Renal pelvis (tissue), 1 donor: ENCODE measurements at regions not wholly inside any gene's neighbourhood (a gene's known extent, or its start where the extent isn't known, plus 50 kb on each side); places are given as distances from the start of the nearest gene placed in this dataset.

Experiments used
- DNase-seq: peaks from one replicate; pipeline ENCODE4 v3.0.0-alpha.2; 2013

GRCh38 chr2:2642906-2643890 lies 312.1 kb upstream of the MYT1L start:
- no peak for DNase-seq

GRCh38 chr2:2641541-2642410 lies 310.7 kb upstream of the MYT1L start:
- no peak for DNase-seq

GRCh38 chr2:2640818-2641217 lies 309.7 kb upstream of the MYT1L start:
- no peak for DNase-seq

GRCh38 chr2:2640371-2640770 lies 309.3 kb upstream of the MYT1L start:
- DNase-seq, result no peak

- DNase-seq, result no peak
These were observed 308.4 kb upstream of the MYT1L start for GRCh38 chr2:2639251-2640139.

GRCh38 chr2:2638547-2639220 lies 307.6 kb upstream of the MYT1L start:
- no peak for DNase-seq

GRCh38 chr2:2636813-2637212 lies 305.7 kb upstream of the MYT1L start:
- no peak for DNase-seq

- no peak for DNase-seq
These were observed 304.0 kb upstream of the MYT1L start for GRCh38 chr2:2635025-2635528.

- DNase-seq, result no peak
These were observed 301.9 kb upstream of the MYT1L start for GRCh38 chr2:2633017-2633416.

GRCh38 chr2:2623939-2624338 lies 292.9 kb upstream of the MYT1L start:
- DNase-seq, result no peak

GRCh38 chr2:2621855-2622254 lies 290.8 kb upstream of the MYT1L start:
- no peak for DNase-seq

- no peak for DNase-seq
These were observed 289.5 kb upstream of the MYT1L start for GRCh38 chr2:2620604-2621003.

GRCh38 chr2:2619995-2620394 lies 288.9 kb upstream of the MYT1L start:
- no peak for DNase-seq

GRCh38 chr2:2614452-2614851 lies 283.4 kb upstream of the MYT1L start:
- peak; percentile 42 for DNase-seq

GRCh38 chr2:2613279-2614199 lies 282.5 kb upstream of the MYT1L start:
- DNase-seq, result peak; percentile 95

GRCh38 chr2:2610751-2611150 lies 279.7 kb upstream of the MYT1L start:
- DNase-seq, result no peak

- no peak for DNase-seq
These were observed 269.3 kb upstream of the MYT1L start for GRCh38 chr2:2600366-2600765.

- no peak for DNase-seq
These were observed 268.4 kb upstream of the MYT1L start for GRCh38 chr2:2599441-2599840.

- no peak for DNase-seq
These were observed 266.6 kb upstream of the MYT1L start for GRCh38 chr2:2597712-2598111.

- no peak for DNase-seq
These were observed 260.5 kb upstream of the MYT1L start for GRCh38 chr2:2591542-2591940.
